HEK293 (cell line): ENCODE measurements at regions not wholly inside any gene's neighbourhood (a gene's known extent, or its start where the extent isn't known, plus 50 kb on each side); places are given as distances from the start of the nearest gene placed in this dataset.

Experiments
- ATF2 ChIP-seq: fragments of 450-650 bp; formaldehyde crosslinking; IDR thresholded peaks from 2 replicates; pipeline ENCODE4 v1.5.1; 2016; ENCODE audit warnings: missing biosample characterization, missing genetic modification characterization, low read depth
- CTCF ChIP-seq: fragments of 450-650 bp; formaldehyde crosslinking; IDR thresholded peaks from 2 replicates; pipeline ENCODE4 v1.5.1; 2016; ENCODE audit warnings: missing biosample characterization, missing genetic modification characterization
- KLF1 ChIP-seq: fragments of 450-650 bp; formaldehyde crosslinking; IDR thresholded peaks from 2 replicates; pipeline ENCODE4 v1.5.1; 2016; ENCODE audit warnings: missing biosample characterization, missing genetic modification characterization
- KLF16 ChIP-seq: fragments of 450-650 bp; formaldehyde crosslinking; IDR thresholded peaks from 2 replicates; pipeline ENCODE4 v1.5.1; 2017; ENCODE audit warnings: missing biosample characterization, missing genetic modification characterization
- SP2 ChIP-seq: fragments of 450-650 bp; formaldehyde crosslinking; IDR thresholded peaks from 2 replicates; pipeline ENCODE4 v1.5.1; 2016; ENCODE audit warnings: missing biosample characterization, missing genetic modification characterization
- TCF7L2 ChIP-seq: IDR thresholded peaks from 2 replicates; pipeline ENCODE4 v1.6.1; 2011; ENCODE audit warnings: low read depth, mild to moderate bottlenecking, inconsistent platforms, low read length, moderate library complexity, borderline replicate concordance
- ZBTB17 ChIP-seq: fragments of 450-650 bp; formaldehyde crosslinking; IDR thresholded peaks from 2 replicates; pipeline ENCODE4 v1.5.1; 2016; ENCODE audit warnings: missing biosample characterization, missing genetic modification characterization
- ZNF114 ChIP-seq: fragments of 450-650 bp; formaldehyde crosslinking; IDR thresholded peaks from 2 replicates; pipeline ENCODE4 v1.5.0; 2017; ENCODE audit warnings: missing biosample characterization, missing genetic modification characterization
- ZNF2 ChIP-seq: fragments of 450-650 bp; formaldehyde crosslinking; IDR thresholded peaks from 2 replicates; pipeline ENCODE4 v1.5.1; 2016; ENCODE audit warnings: missing biosample characterization, missing genetic modification characterization
- ZNF274 ChIP-seq, 2 experiments: fragments of 200-500 bp in 1 of 2; fragments of 450-650 bp in 1 of 2; sonication (Bioruptor generic) in 1 of 2; formaldehyde crosslinking in 1 of 2; IDR thresholded peaks; 2 replicates each; pipeline versions ENCODE4 v1.5.1 to v1.6.1; 2014 to 2016; ENCODE audit warnings: borderline replicate concordance in 1 of 2, inconsistent platforms in 1 of 2, low read length in 1 of 2, missing biosample characterization in 1 of 2, missing genetic modification characterization in 1 of 2
- TF ChIP-seq, protein P1 (sequence below): fragments of 450-650 bp; formaldehyde crosslinking; IDR thresholded peaks from 2 replicates; pipeline ENCODE4 v1.5.1; 2016; ENCODE audit warnings: missing biosample characterization, missing genetic modification characterization
- TF ChIP-seq, protein P2 (sequence below): fragments of 450-650 bp; formaldehyde crosslinking; IDR thresholded peaks from 2 replicates; pipeline ENCODE4 v1.5.1; 2017; ENCODE audit warnings: missing biosample characterization, missing genetic modification characterization

- TF ChIP-seq ATF2 (no peak), CTCF (peak; percentile 28; the same call in 1 of the 2 replicates), KLF16 (tag by site-specific recombination) (no peak), TCF7L2 (no peak), ZBTB17 (tag by site-specific recombination) (no peak), ZNF114 (tag by site-specific recombination) (no peak), ZNF274 (IDR thresholded peaks at IDR 0.05; ENCODE audit: low read length) (no peak), ZNF274 (tag by site-specific recombination; IDR thresholded peaks at IDR 0.05; ENCODE audit: borderline replicate concordance) (no peak), SP2 (tag by site-specific recombination) (no peak), KLF1 (tag by site-specific recombination) (no peak), ZNF2 (no peak)
- TF ChIP-seq, protein P1, sequence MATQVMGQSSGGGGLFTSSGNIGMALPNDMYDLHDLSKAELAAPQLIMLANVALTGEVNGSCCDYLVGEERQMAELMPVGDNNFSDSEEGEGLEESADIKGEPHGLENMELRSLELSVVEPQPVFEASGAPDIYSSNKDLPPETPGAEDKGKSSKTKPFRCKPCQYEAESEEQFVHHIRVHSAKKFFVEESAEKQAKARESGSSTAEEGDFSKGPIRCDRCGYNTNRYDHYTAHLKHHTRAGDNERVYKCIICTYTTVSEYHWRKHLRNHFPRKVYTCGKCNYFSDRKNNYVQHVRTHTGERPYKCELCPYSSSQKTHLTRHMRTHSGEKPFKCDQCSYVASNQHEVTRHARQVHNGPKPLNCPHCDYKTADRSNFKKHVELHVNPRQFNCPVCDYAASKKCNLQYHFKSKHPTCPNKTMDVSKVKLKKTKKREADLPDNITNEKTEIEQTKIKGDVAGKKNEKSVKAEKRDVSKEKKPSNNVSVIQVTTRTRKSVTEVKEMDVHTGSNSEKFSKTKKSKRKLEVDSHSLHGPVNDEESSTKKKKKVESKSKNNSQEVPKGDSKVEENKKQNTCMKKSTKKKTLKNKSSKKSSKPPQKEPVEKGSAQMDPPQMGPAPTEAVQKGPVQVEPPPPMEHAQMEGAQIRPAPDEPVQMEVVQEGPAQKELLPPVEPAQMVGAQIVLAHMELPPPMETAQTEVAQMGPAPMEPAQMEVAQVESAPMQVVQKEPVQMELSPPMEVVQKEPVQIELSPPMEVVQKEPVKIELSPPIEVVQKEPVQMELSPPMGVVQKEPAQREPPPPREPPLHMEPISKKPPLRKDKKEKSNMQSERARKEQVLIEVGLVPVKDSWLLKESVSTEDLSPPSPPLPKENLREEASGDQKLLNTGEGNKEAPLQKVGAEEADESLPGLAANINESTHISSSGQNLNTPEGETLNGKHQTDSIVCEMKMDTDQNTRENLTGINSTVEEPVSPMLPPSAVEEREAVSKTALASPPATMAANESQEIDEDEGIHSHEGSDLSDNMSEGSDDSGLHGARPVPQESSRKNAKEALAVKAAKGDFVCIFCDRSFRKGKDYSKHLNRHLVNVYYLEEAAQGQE (tag by site-specific recombination), result no peak
- TF ChIP-seq, protein P2, sequence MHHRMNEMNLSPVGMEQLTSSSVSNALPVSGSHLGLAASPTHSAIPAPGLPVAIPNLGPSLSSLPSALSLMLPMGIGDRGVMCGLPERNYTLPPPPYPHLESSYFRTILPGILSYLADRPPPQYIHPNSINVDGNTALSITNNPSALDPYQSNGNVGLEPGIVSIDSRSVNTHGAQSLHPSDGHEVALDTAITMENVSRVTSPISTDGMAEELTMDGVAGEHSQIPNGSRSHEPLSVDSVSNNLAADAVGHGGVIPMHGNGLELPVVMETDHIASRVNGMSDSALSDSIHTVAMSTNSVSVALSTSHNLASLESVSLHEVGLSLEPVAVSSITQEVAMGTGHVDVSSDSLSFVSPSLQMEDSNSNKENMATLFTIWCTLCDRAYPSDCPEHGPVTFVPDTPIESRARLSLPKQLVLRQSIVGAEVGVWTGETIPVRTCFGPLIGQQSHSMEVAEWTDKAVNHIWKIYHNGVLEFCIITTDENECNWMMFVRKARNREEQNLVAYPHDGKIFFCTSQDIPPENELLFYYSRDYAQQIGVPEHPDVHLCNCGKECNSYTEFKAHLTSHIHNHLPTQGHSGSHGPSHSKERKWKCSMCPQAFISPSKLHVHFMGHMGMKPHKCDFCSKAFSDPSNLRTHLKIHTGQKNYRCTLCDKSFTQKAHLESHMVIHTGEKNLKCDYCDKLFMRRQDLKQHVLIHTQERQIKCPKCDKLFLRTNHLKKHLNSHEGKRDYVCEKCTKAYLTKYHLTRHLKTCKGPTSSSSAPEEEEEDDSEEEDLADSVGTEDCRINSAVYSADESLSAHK, result no peak
These were observed 80.7 kb upstream of the CXCL12 start for GRCh38 chr10:44465401-44466115.
